Common myeloid progenitor, CD34-positive (primary cell): ENCODE measurements at regions not wholly inside any gene's neighbourhood (a gene's known extent, or its start where the extent isn't known, plus 50 kb on each side); places are given as distances from the start of the nearest gene placed in this dataset.
A peak's percentile ranks its signal among the peaks of the same experiment; 100 is the strongest.

Experiments used
- CTCF ChIA-PET: fragments of 350-600 bp; sonication (Branson Sonifier 250); formaldehyde crosslinking; loops from one replicate; lab custom pipeline; 2021; ENCODE audit warnings: antibody characterized with exemption; lab: Charles Lee
- POLR2A ChIA-PET: fragments of 350-600 bp; sonication (Branson Sonifier 250); formaldehyde crosslinking; loops from one replicate; lab custom pipeline; 2021; ENCODE audit warnings: antibody characterized with exemption; lab: Charles Lee
- DNase-seq, 3 donors: peaks; one replicate each; pipeline versions ENCODE4 v3.0.0 to v3.0.0-alpha.2; 2013
- H3K27ac ChIP-seq, 2 experiments: 1 replicate in 1 of 2; 2 replicates in 1 of 2; pipeline ENCODE4 v1.7.0; 2013; ENCODE audit warnings: inconsistent platforms in 2 of 2, low read length in 2 of 2, mild to moderate bottlenecking in 2 of 2, low read depth in 1 of 2, moderate library complexity in 1 of 2; ENCODE audit not compliant: severe bottlenecking in 2 of 2, insufficient read depth in 1 of 2, poor library complexity in 1 of 2
- H3K27me3 ChIP-seq, 5 experiments: replicated peaks in 2 of 5; 1 replicate in 3 of 5; 2 replicates in 2 of 5; pipeline versions ENCODE4 v1.6.1 to v1.7.0; 2013; ENCODE audit warnings: low read length in 4 of 5, mild to moderate bottlenecking in 2 of 5, moderate library complexity in 2 of 5, inconsistent platforms in 1 of 5; ENCODE audit not compliant: insufficient read depth in 5 of 5, control insufficient read depth in 4 of 5
- H3K36me3 ChIP-seq, 4 experiments: 1 replicate in 2 of 4; 2 replicates in 2 of 4; pipeline versions ENCODE4 v1.6.1 to v1.7.0; 2013; ENCODE audit warnings: low read length in 3 of 4, control low read depth in 1 of 4, mild to moderate bottlenecking in 1 of 4; ENCODE audit not compliant: control insufficient read depth in 4 of 4, insufficient read depth in 4 of 4
- H3K4me1 ChIP-seq, 4 experiments: 1 replicate in 3 of 4; 2 replicates in 1 of 4; pipeline versions ENCODE4 v1.6.1 to v1.7.1; 2013; ENCODE audit warnings: low read length in 3 of 4, mild to moderate bottlenecking in 3 of 4, control low read depth in 1 of 4, inconsistent platforms in 1 of 4, moderate library complexity in 1 of 4; ENCODE audit not compliant: control insufficient read depth in 4 of 4, insufficient read depth in 4 of 4; ENCODE audit errors: control extremely low read depth in 1 of 4
- H3K4me3 ChIP-seq, 7 experiments: 1 replicate in 4 of 7; 2 replicates in 3 of 7; pipeline versions ENCODE4 v1.5.1 to v1.7.0; 2013; ENCODE audit warnings: mild to moderate bottlenecking in 7 of 7, low read length in 6 of 7, moderate library complexity in 6 of 7, inconsistent platforms in 2 of 7, low read depth in 2 of 7, control low read depth in 1 of 7; ENCODE audit not compliant: insufficient read depth in 4 of 7, control insufficient read depth in 1 of 7; ENCODE audit errors: extremely low read depth in 1 of 7
- H3K9me3 ChIP-seq, 5 experiments: 1 replicate in 4 of 5; 2 replicates in 1 of 5; pipeline versions ENCODE4 v1.6.1 to v1.7.1; 2013; ENCODE audit warnings: low read length in 4 of 5, mild to moderate bottlenecking in 2 of 5, inconsistent platforms in 1 of 5, low read depth in 1 of 5, moderate library complexity in 1 of 5; ENCODE audit not compliant: control insufficient read depth in 4 of 5, insufficient read depth in 2 of 5; ENCODE audit errors: control extremely low read depth in 1 of 5
- WGBS: methylation state at CpG from one replicate; pipeline ENCODE4 v1.1.5; 2013; ENCODE audit not compliant: insufficient coverage; 5-methylcytosine and 5-hydroxymethylcytosine counted together

GRCh38 chr5:62695274-62695673, 116.7 kb downstream of the LRRC70 start:
- no peak for DNase-seq
- WGBS, result 100% methylated on average over 3 of the region's 3 CpGs
- CTCF ChIA-PET, result no interaction called here
- POLR2A ChIA-PET, result no interaction called here
- Histone ChIP-seq H3K4me3 (no peak overlapping the region), H3K9me3 (no peaks in the 10 kb centered on the region), H3K36me3 (no peaks in the 10 kb centered on the region), H3K27ac (no peak overlapping the region), H3K4me1 (peaks cover 0 to 7% (median 4%) of the 10 kb centered on the region in 4 experiments), H3K27me3 (no peaks in the 10 kb centered on the region)

GRCh38 chr5:62692946-62693713, 114.5 kb downstream of the LRRC70 start:
- whole genome bisulfite sequencing, result 100% methylated on average over 4 of the region's 5 CpGs
- POLR2A ChIA-PET, result no interaction called here
- CTCF ChIA-PET, result interaction anchor here (0.8 to 1.4 kb wide), 2 partner anchors 9 to 38 kb away, joined by 3 read pairs; no protein-coding TSS in a partner anchor

GRCh38 chr5:62691946-62692345, 113.3 kb downstream of the LRRC70 start:
- no peak for DNase-seq
- Histone ChIP-seq H3K27me3 (no peaks in the 10 kb centered on the region), H3K27ac (no peak overlapping the region), H3K4me1 (peaks cover 0 to 15% (median 9%) of the 10 kb centered on the region in 4 experiments), H3K9me3 (no peaks in the 10 kb centered on the region), H3K36me3 (no peaks in the 10 kb centered on the region), H3K4me3 (no peak overlapping the region)
- ChIA-PET CTCF (no interaction called here), POLR2A (no interaction called here)
- 100% methylated on average over 2 of the region's 3 CpGs for WGBS

More at GRCh38 chr5:62692946-62693713, 114.5 kb downstream of the LRRC70 start:
- no peak overlapping the region for H3K4me3 ChIP-seq
- DNase-seq, result no peak
- H3K36me3 ChIP-seq, result no peaks in the 10 kb centered on the region
- H3K9me3 ChIP-seq, result no peaks in the 10 kb centered on the region
- H3K27me3 ChIP-seq, result no peaks in the 10 kb centered on the region
- H3K4me1 ChIP-seq, result peaks cover 0 to 15% (median 9%) of the 10 kb centered on the region in 4 experiments
- H3K27ac ChIP-seq, result no peak overlapping the region

- Histone ChIP-seq H3K27ac (peak overlapping the region in 1 of 2 experiments; percentile 65), H3K27me3 (no peaks in the 10 kb centered on the region), H3K36me3 (no peaks in the 10 kb centered on the region), H3K4me1 (peaks cover 0 to 15% (median 9%) of the 10 kb centered on the region in 4 experiments), H3K4me3 (peak overlapping the region in 1 of 7 experiments; percentile 73), H3K9me3 (peaks cover 0 to 3% (median 3%) of the 10 kb centered on the region in 5 experiments)
- POLR2A ChIA-PET, result no interaction called here
- 80% methylated on average over 6 of the region's 6 CpGs for WGBS
- CTCF ChIA-PET, result no interaction called here
- peak in 2 of 3 donors; percentile 1 to 4 for DNase-seq
Measured at GRCh38 chr5:62690421-62690820, 111.8 kb downstream of the LRRC70 start.

- peak; percentile 6 to 56 (median 47) for DNase-seq
- CTCF ChIA-PET, result interaction anchor here (0.5 kb wide), 1 partner anchor 29 kb away, joined by 3 read pairs; no protein-coding TSS in a partner anchor
- peak overlapping the region in 5 of 7 experiments; percentile 12 to 73 (median 33) for H3K4me3 ChIP-seq
- peaks cover 0 to 3% (median 3%) of the 10 kb centered on the region in 5 experiments for H3K9me3 ChIP-seq
- H3K4me1 ChIP-seq, result peaks cover 0 to 15% (median 9%) of the 10 kb centered on the region in 4 experiments
- no peaks in the 10 kb centered on the region for H3K27me3 ChIP-seq
- peak overlapping the region in 1 of 2 experiments; percentile 65 for H3K27ac ChIP-seq
- 65% methylated on average over 7 of the region's 9 CpGs for WGBS
- POLR2A ChIA-PET, result no interaction called here
- H3K36me3 ChIP-seq, result no peaks in the 10 kb centered on the region
Measured at GRCh38 chr5:62689599-62690368, 111.2 kb downstream of the LRRC70 start.

- H3K4me3 ChIP-seq, result no peak overlapping the region
- H3K27ac ChIP-seq, result no peak overlapping the region
- no peak for DNase-seq
- ChIA-PET CTCF (no interaction called here), POLR2A (no interaction called here)
- H3K9me3 ChIP-seq, result peaks cover 0 to 3% (median 3%) of the 10 kb centered on the region in 5 experiments
- WGBS, result 100% methylated on average over 1 of the region's 1 CpG
- no peaks in the 10 kb centered on the region for H3K27me3 ChIP-seq
- H3K4me1 ChIP-seq, result peaks cover 0 to 15% (median 9%) of the 10 kb centered on the region in 4 experiments
- H3K36me3 ChIP-seq, result no peaks in the 10 kb centered on the region
Measured at GRCh38 chr5:62686692-62687091, 108.1 kb downstream of the LRRC70 start.
